WTC11 (cell line): ENCODE measurements at regions not wholly inside any gene's neighbourhood (a gene's known extent, or its start where the extent isn't known, plus 50 kb on each side); places are given as distances from the start of the nearest gene placed in this dataset.

ENCODE experiments used
- ATF1 ChIP-seq: sonication (generic); formaldehyde crosslinking; IDR thresholded peaks from 2 replicates; pipeline ENCODE4 v1.8.1; 2023; ENCODE audit warnings: mild to moderate bottlenecking, moderate library complexity, missing genetic modification reagents
- CREM ChIP-seq: sonication (generic); formaldehyde crosslinking; IDR thresholded peaks from 2 replicates; pipeline ENCODE4 v1.8.1; 2022; ENCODE audit warnings: mild to moderate bottlenecking, missing genetic modification reagents, moderate library complexity
- ESRRA ChIP-seq: sonication (generic); formaldehyde crosslinking; IDR thresholded peaks from 2 replicates; pipeline ENCODE4 v1.8.1; 2022; ENCODE audit warnings: mild to moderate bottlenecking, missing genetic modification reagents, borderline replicate concordance
- FOXK1 ChIP-seq: sonication (generic); formaldehyde crosslinking; IDR thresholded peaks from 2 replicates; pipeline ENCODE4 v1.8.0; 2022; ENCODE audit warnings: mild to moderate bottlenecking, moderate library complexity, missing genetic modification reagents
- JUN ChIP-seq: sonication (generic); formaldehyde crosslinking; IDR thresholded peaks from 2 replicates; pipeline ENCODE4 v1.8.0; 2023; ENCODE audit warnings: mild to moderate bottlenecking, missing genetic modification reagents
- NFE2L1 ChIP-seq: sonication (generic); formaldehyde crosslinking; IDR thresholded peaks from 2 replicates; pipeline ENCODE4 v1.8.1; 2023; ENCODE audit warnings: missing genetic modification reagents
- OVOL2 ChIP-seq: fragments of 250-450 bp; sonication (Bioruptor Pico); IDR thresholded peaks from 2 replicates; pipeline ENCODE4 v1.9.0; 2021; ENCODE audit warnings: mild to moderate bottlenecking, borderline replicate concordance
- ZNF121 ChIP-seq: sonication (generic); formaldehyde crosslinking; IDR thresholded peaks from 2 replicates; pipeline ENCODE4 v1.8.0; 2023; ENCODE audit warnings: missing genetic modification reagents
- ZNF138 ChIP-seq: sonication (generic); formaldehyde crosslinking; conservative IDR thresholded peaks from 2 replicates; pipeline ENCODE4 v1.8.1; 2022; ENCODE audit warnings: mild to moderate bottlenecking, moderate library complexity, missing genetic modification reagents
- TF ChIP-seq, protein P1 (sequence below): sonication (generic); formaldehyde crosslinking; IDR thresholded peaks from 2 replicates; pipeline ENCODE4 v1.8.1; 2023; ENCODE audit warnings: mild to moderate bottlenecking, missing genetic modification reagents, moderate library complexity
- TF ChIP-seq, protein P2 (sequence below): fragments of 200-600 bp; IDR thresholded peaks from 2 replicates; pipeline ENCODE4 v1.8.0; 2022; ENCODE audit warnings: antibody characterized with exemption
- TF ChIP-seq, protein P3 (sequence below): sonication (generic); formaldehyde crosslinking; IDR thresholded peaks from 2 replicates; pipeline ENCODE4 v1.8.0; 2023; ENCODE audit warnings: missing genetic modification reagents
- TF ChIP-seq, protein P4 (sequence below): sonication (generic); formaldehyde crosslinking; IDR thresholded peaks from 2 replicates; pipeline ENCODE4 v1.8.0; 2022; ENCODE audit warnings: mild to moderate bottlenecking, missing genetic modification reagents

DNA sequence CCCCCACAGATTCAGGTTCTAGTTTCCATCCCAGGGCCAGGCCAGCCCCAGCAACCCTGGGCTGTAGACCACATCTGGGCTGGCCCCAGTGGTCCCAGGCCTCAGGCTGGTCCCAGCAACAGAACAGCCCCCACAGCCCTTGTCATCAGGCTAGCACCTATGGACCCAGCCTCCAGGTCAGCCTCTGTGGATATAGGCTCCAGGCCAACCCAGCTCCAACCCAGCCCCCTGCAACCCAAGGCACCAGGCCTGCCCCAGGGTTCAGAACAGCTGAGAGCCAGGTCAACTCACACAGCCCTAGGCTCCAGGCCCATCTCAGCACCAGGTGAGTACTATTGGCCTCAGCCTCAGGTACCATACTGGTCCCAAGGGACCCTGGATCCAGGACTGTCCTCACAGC is 155.3 kb downstream of the PWWP3B start:
- TF ChIP-seq JUN (CRISPR knock-in tag), result no peak
- TF ChIP-seq, protein P1, sequence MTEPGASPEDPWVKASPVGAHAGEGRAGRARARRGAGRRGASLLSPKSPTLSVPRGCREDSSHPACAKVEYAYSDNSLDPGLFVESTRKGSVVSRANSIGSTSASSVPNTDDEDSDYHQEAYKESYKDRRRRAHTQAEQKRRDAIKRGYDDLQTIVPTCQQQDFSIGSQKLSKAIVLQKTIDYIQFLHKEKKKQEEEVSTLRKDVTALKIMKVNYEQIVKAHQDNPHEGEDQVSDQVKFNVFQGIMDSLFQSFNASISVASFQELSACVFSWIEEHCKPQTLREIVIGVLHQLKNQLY (CRISPR knock-in tag), result no peak
- TF ChIP-seq, protein P2, sequence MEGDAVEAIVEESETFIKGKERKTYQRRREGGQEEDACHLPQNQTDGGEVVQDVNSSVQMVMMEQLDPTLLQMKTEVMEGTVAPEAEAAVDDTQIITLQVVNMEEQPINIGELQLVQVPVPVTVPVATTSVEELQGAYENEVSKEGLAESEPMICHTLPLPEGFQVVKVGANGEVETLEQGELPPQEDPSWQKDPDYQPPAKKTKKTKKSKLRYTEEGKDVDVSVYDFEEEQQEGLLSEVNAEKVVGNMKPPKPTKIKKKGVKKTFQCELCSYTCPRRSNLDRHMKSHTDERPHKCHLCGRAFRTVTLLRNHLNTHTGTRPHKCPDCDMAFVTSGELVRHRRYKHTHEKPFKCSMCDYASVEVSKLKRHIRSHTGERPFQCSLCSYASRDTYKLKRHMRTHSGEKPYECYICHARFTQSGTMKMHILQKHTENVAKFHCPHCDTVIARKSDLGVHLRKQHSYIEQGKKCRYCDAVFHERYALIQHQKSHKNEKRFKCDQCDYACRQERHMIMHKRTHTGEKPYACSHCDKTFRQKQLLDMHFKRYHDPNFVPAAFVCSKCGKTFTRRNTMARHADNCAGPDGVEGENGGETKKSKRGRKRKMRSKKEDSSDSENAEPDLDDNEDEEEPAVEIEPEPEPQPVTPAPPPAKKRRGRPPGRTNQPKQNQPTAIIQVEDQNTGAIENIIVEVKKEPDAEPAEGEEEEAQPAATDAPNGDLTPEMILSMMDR, result no peak
- no peak for TF ChIP-seq FOXK1 (CRISPR knock-in tag)
- TF ChIP-seq CREM, result no peak
- no peak for TF ChIP-seq ATF1 (CRISPR knock-in tag)
- TF ChIP-seq ZNF138, result no peak
- TF ChIP-seq ZNF121, result no peak
- TF ChIP-seq ESRRA, result no peak
- TF ChIP-seq, protein P3, sequence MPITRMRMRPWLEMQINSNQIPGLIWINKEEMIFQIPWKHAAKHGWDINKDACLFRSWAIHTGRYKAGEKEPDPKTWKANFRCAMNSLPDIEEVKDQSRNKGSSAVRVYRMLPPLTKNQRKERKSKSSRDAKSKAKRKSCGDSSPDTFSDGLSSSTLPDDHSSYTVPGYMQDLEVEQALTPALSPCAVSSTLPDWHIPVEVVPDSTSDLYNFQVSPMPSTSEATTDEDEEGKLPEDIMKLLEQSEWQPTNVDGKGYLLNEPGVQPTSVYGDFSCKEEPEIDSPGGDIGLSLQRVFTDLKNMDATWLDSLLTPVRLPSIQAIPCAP (CRISPR knock-in tag), result no peak
- no peak for TF ChIP-seq NFE2L1 (CRISPR knock-in tag)
- no peak for TF ChIP-seq OVOL2
- TF ChIP-seq, protein P4, sequence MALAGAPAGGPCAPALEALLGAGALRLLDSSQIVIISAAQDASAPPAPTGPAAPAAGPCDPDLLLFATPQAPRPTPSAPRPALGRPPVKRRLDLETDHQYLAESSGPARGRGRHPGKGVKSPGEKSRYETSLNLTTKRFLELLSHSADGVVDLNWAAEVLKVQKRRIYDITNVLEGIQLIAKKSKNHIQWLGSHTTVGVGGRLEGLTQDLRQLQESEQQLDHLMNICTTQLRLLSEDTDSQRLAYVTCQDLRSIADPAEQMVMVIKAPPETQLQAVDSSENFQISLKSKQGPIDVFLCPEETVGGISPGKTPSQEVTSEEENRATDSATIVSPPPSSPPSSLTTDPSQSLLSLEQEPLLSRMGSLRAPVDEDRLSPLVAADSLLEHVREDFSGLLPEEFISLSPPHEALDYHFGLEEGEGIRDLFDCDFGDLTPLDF (CRISPR knock-in tag), result no peak
